Right lobe of liver (tissue), 4 donors: ENCODE measurements at regions not wholly inside any gene's neighbourhood (a gene's known extent, or its start where the extent isn't known, plus 50 kb on each side); places are given as distances from the start of the nearest gene placed in this dataset.

ENCODE experiments used
- CTCF ChIP-seq, 4 donors: fragments of 200-600 bp in 3 of 4; fragments of 450-650 bp in 1 of 4; IDR thresholded peaks; one replicate each; pipeline versions ENCODE4 v1.5.1 to v1.8.0; 2016 to 2022; ENCODE audit warnings: antibody characterized with exemption in 4 of 4, mild to moderate bottlenecking in 2 of 4
- POLR2A ChIP-seq: fragments of 450-650 bp; IDR thresholded peaks from one replicate; pipeline ENCODE4 v1.6.1; 2017; ENCODE audit warnings: antibody characterized with exemption, mild to moderate bottlenecking
- donor health status: DM: no; HTN: no; CAD: no.
- donor health status: DM: no; HTN: no; CAD: no.
- donor health status: DM: no; HTN: yes; CAD: no.

GRCh38 chr4:108317377-108317776 is 148.6 kb upstream of the LEF1 start:
- no peak for TF ChIP-seq CTCF (IDR thresholded peaks at IDR 0.05)
- TF ChIP-seq POLR2A: no peak
